ENCODE measurements at regions not wholly inside any gene's neighbourhood (a gene's known extent, or its start where the extent isn't known, plus 50 kb on each side); places are given as distances from the start of the nearest gene placed in this dataset.

- Histone ChIP-seq H3K56ac (replicated peaks; ENCODE audit: insufficient read length, low read depth, low read length) (no peak overlapping the region), H3K23me2 (ENCODE audit: low read depth, low read length) (no peaks in the 10 kb centered on the region), H3K14ac (ENCODE audit: insufficient read length) (no peak overlapping the region), H2BK12ac (ENCODE audit: low read depth, low read length) (no peak overlapping the region), H2BK5ac (ENCODE audit: low read depth, low read length) (no peak overlapping the region), H3K4me3 (ENCODE audit: extremely low read depth in 1 of 4, insufficient read depth in 2 of 4, low read depth in 3 of 4, low read length in 4 of 4) (no peak overlapping the region), H4K8ac (ENCODE audit: extremely low read depth, insufficient read depth, low read length) (no peak overlapping the region; the same call in 1 of the 2 replicates), H3K9ac (replicated peaks in 1 of 4; ENCODE audit: extremely low read depth in 1 of 4, low read depth in 3 of 4, low read length in 3 of 4) (no peak overlapping the region), H3K79me2 (ENCODE audit: control insufficient read depth in 1 of 2, insufficient read depth in 2 of 2, low read length in 2 of 2) (no peaks in the 10 kb centered on the region), H2BK15ac (ENCODE audit: low read length) (no peak overlapping the region), H3K18ac (ENCODE audit: extremely low read depth, low read length) (no peak overlapping the region), H4K20me1 (replicated peaks in 1 of 2; ENCODE audit: control insufficient read depth in 1 of 2, insufficient read depth in 2 of 2, low read length in 2 of 2) (no peaks in the 10 kb centered on the region), H3K23ac (ENCODE audit: insufficient read length) (no peak overlapping the region), H3K27ac (ENCODE audit: low read depth, low read length) (no peak overlapping the region), H3K4me1 (replicated peaks in 1 of 4; ENCODE audit: control insufficient read depth in 3 of 4, insufficient read depth in 4 of 4, low read length in 3 of 4) (no peaks in the 10 kb centered on the region), H4K5ac (ENCODE audit: insufficient read length, low read depth, low read length) (no peak overlapping the region), H2BK20ac (ENCODE audit: low read length) (no peak overlapping the region), H3K4ac (replicated peaks; ENCODE audit: insufficient read length, low read depth, low read length) (no peak overlapping the region), H2AK5ac (ENCODE audit: low read depth, low read length) (no peak overlapping the region), H3K79me1 (ENCODE audit: low read depth, low read length) (no peaks in the 10 kb centered on the region), H3K27me3 (replicated peaks in 1 of 4; ENCODE audit: control insufficient read depth in 3 of 4, extremely low read depth in 1 of 4, insufficient read depth in 3 of 4, low read length in 3 of 4) (no peaks in the 10 kb centered on the region; a peak in 2 of 7 replicates), H2AFZ (ENCODE audit: low read length) (peak overlapping the region; percentile 98), H3K36me3 (ENCODE audit: control insufficient read depth in 2 of 4, insufficient read depth in 4 of 4, low read length in 3 of 4) (no peaks in the 10 kb centered on the region), H3K4me2 (ENCODE audit: insufficient read depth in 1 of 2, low read depth in 2 of 2, low read length in 2 of 2) (no peak overlapping the region), H2BK120ac (replicated peaks; ENCODE audit: low read depth, low read length) (no peak overlapping the region), H4K91ac (replicated peaks; ENCODE audit: insufficient read length, low read length) (no peak overlapping the region), H3K9me3 (ENCODE audit: insufficient read depth in 2 of 2, low read depth in 1 of 2, low read length in 1 of 2) (no peaks in the 10 kb centered on the region)
- ChIA-PET CTCF (ENCODE audit: partially characterized antibody) (interaction anchor here (0.5 to 6.4 kb wide), 20 partner anchors 8 to 434 kb away, joined by 3 to 62 read pairs (median 3); no protein-coding TSS in a partner anchor), POLR2A (ENCODE audit: partially characterized antibody) (no interaction called here)
- DNase-seq (ENCODE audit: low read depth in 1 of 2, low spot score in 2 of 2) (peak in 1 of 2 experiments; percentile 90), FAIRE-seq (peak; percentile 100)
- WGBS, 2 experiments (ENCODE audit: extremely low coverage in 1 of 2, insufficient coverage in 1 of 2, insufficient read length in 1 of 2, insufficient replicate concordance in 2 of 2, low coverage in 1 of 2, low lambda C conversion rate in 2 of 2, missing lambda C conversion rate in 1 of 2): 36% methylated on average over 13 of the region's 13 CpGs; no CpG with 5 or more reads in 1 of the 2 experiments
- peak; percentile 76 for TF ChIP-seq JUN (IDR thresholded peaks at IDR 0.05; ENCODE audit: low read depth, low read length)
- peak; percentile 42 to 51; a peak in 3 of 4 replicates for TF ChIP-seq RAD21 (IDR thresholded peaks at IDR 0.05 in 1 of 2, conservative IDR thresholded peaks at IDR 0.05 in 1 of 2; ENCODE audit: low read depth in 2 of 2, low read length in 2 of 2)
- TF ChIP-seq YY1 (IDR thresholded peaks at IDR 0.05; ENCODE audit: low read depth, low read length): 0 out of 2 replicates have a peak, but pooled peaks have one; percentile 18
- TF ChIP-seq SP4 (IDR thresholded peaks at IDR 0.05; ENCODE audit: low read length): no peak
- TF ChIP-seq, protein P1, sequence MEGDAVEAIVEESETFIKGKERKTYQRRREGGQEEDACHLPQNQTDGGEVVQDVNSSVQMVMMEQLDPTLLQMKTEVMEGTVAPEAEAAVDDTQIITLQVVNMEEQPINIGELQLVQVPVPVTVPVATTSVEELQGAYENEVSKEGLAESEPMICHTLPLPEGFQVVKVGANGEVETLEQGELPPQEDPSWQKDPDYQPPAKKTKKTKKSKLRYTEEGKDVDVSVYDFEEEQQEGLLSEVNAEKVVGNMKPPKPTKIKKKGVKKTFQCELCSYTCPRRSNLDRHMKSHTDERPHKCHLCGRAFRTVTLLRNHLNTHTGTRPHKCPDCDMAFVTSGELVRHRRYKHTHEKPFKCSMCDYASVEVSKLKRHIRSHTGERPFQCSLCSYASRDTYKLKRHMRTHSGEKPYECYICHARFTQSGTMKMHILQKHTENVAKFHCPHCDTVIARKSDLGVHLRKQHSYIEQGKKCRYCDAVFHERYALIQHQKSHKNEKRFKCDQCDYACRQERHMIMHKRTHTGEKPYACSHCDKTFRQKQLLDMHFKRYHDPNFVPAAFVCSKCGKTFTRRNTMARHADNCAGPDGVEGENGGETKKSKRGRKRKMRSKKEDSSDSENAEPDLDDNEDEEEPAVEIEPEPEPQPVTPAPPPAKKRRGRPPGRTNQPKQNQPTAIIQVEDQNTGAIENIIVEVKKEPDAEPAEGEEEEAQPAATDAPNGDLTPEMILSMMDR (IDR thresholded peaks at IDR 0.05; ENCODE audit: control extremely low read depth in 1 of 3, insufficient read depth in 1 of 3, low read depth in 1 of 3, low read length in 3 of 3): peak; percentile 58 to 85 (median 72)
- TF ChIP-seq HDAC6 (IDR thresholded peaks at IDR 0.05; ENCODE audit: low read depth, low read length): no peak
- TF ChIP-seq JUND (IDR thresholded peaks at IDR 0.05; ENCODE audit: low read length): peak; percentile 98
Observed at GRCh38 chr14:21846227-21846885, 172.7 kb upstream of the OR4E1 start.
